Colonic mucosa (tissue), 4 donors: ENCODE measurements at regions not wholly inside any gene's neighbourhood (a gene's known extent, or its start where the extent isn't known, plus 50 kb on each side); places are given as distances from the start of the nearest gene placed in this dataset.
"Not testable (repeated sequence)": the region's sequence is repeated elsewhere in the genome, so short reads cannot be mapped to it uniquely, and the experiment has no call there.

ENCODE experiments used
- DNase-seq: peaks from one replicate; pipeline ENCODE4 v3.0.0-alpha.2; 2020
- H3K27ac ChIP-seq: fragments of 200-600 bp; one replicate; pipeline ENCODE4 v1.8.0; 2021
- H3K27me3 ChIP-seq: fragments of 200-600 bp; one replicate; pipeline ENCODE4 v1.8.0; 2021
- H3K36me3 ChIP-seq: fragments of 200-600 bp; one replicate; pipeline ENCODE4 v1.8.0; 2021
- H3K4me1 ChIP-seq: fragments of 200-600 bp; one replicate; pipeline ENCODE4 v1.8.0; 2021; ENCODE audit warnings: mild to moderate bottlenecking
- H3K4me3 ChIP-seq: fragments of 200-600 bp; one replicate; pipeline ENCODE4 v1.8.0; 2021
- H3K9ac ChIP-seq, 2 donors: one replicate each; pipeline ENCODE4 v1.7.0; 2013; ENCODE audit warnings: control low read depth in 2 of 2, low read depth in 2 of 2, low read length in 2 of 2
- H3K9me3 ChIP-seq: fragments of 200-600 bp; one replicate; pipeline ENCODE4 v1.8.0; 2021
- intact Hi-C: fragments of 100-400 bp; cut with DNase I; formaldehyde crosslinking; loops from one replicate; pipeline ENCODE4 v1.14.1; 2022
- TF ChIP-seq, protein P1 (sequence below): fragments of 200-600 bp; IDR thresholded peaks from one replicate; pipeline ENCODE4 v1.8.0; 2022; ENCODE audit warnings: antibody characterized with exemption, mild to moderate bottlenecking
- donor health status: healthy.
- donor health status: DM: no; HTN: no; CAD: no.
- donor health status: DM: no; HTN: no; CAD: no.

DNA sequence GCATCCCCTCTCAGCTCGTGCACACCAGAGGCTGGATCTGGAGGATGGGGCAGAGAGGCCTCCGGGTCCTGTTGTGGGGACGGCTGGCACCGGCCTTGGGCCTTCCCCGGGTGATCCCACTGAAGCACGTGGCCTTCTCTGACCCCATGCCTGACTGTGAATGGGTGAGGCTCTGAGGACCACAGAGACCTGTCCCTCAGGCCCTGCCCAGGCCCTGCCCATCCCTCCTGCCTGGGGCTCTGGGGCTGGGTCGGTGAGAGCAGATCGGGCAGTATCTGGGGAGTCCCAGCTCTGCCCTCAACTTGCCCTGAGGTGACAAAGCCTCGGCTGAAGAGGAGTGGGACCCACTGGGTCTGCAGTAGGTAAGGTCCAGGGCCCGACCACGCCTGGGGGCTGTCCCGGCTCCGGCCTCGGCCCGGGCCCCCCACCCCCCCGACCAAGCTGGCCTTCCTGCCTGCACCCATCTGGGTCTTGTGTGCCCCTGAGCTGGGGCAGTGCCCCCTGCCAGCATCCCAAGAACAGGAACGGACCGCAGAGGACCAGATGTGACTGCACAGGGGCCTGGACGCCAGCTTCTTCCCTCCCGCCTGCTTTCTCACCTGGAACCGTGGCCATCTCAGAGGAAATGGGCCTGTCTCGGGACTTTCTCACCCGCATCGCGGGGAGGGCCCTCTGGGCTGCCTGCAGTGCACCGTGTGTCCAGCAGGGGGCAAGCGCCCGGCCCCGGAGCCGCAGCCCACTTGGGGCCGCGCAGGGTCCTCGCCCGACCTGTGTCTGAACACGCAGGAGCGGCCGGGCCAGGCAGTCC, 255.9 kb downstream of the PARP8 start:
- H3K27ac ChIP-seq, H3K4me1 ChIP-seq, intact Hi-C loops, H3K9me3 ChIP-seq, H3K9ac ChIP-seq, H3K36me3 ChIP-seq, H3K4me3 ChIP-seq, DNase-seq, H3K27me3 ChIP-seq: not testable (repeated sequence)
- TF ChIP-seq, protein P1, sequence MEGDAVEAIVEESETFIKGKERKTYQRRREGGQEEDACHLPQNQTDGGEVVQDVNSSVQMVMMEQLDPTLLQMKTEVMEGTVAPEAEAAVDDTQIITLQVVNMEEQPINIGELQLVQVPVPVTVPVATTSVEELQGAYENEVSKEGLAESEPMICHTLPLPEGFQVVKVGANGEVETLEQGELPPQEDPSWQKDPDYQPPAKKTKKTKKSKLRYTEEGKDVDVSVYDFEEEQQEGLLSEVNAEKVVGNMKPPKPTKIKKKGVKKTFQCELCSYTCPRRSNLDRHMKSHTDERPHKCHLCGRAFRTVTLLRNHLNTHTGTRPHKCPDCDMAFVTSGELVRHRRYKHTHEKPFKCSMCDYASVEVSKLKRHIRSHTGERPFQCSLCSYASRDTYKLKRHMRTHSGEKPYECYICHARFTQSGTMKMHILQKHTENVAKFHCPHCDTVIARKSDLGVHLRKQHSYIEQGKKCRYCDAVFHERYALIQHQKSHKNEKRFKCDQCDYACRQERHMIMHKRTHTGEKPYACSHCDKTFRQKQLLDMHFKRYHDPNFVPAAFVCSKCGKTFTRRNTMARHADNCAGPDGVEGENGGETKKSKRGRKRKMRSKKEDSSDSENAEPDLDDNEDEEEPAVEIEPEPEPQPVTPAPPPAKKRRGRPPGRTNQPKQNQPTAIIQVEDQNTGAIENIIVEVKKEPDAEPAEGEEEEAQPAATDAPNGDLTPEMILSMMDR = peak; percentile 22

DNA sequence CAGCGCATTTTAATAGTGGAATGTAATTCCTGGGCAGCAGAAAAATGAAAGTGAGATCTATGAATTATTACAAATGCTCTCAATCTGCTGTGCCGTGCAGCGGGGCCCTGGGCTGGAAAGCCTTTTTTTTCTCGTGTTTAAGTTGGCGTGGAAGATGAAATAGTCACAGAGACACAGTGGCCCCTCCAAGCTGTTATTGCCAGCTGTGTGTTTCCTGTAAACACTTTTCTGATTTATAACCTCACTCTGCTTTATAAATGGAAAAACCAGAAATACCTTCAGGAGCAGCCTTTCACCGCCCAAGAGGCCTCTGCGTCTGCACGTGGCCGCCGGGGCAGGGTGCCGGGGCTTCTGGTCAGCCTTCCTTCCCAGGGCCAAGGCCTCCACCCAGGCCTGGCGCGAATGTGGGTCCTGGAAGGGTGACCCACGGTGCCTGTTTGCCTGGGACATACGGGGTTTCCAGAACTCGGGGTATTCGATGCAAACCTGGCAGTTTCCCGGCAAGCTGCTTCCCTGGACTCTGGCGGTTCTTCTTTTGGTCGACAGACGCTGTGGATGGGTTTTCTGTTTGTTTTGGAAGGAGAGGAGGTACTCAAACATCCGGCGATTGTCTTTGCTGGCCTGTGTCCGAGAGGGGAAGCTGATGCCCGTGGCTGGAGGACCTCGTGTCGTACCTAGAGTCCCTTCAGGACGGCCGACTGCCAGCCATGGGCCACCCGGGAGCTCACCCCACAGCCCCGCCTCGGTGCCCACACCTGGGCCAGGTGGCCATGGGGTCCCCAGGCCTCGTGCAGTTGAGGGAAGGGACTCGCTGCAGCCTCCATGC, 256.7 kb downstream of the PARP8 start:
- Histone ChIP-seq H3K9me3 (no peaks in the 10 kb centered on the region), H3K27ac (no peak overlapping the region), H3K4me3 (no peak overlapping the region), H3K36me3 (no peaks in the 10 kb centered on the region), H3K9ac (no peak overlapping the region), H3K4me1 (no peaks in the 10 kb centered on the region), H3K27me3 (no peaks in the 10 kb centered on the region)
- intact Hi-C loops = no loop called here
- TF ChIP-seq, protein P1 = no peak
- no peak for DNase-seq

DNA sequence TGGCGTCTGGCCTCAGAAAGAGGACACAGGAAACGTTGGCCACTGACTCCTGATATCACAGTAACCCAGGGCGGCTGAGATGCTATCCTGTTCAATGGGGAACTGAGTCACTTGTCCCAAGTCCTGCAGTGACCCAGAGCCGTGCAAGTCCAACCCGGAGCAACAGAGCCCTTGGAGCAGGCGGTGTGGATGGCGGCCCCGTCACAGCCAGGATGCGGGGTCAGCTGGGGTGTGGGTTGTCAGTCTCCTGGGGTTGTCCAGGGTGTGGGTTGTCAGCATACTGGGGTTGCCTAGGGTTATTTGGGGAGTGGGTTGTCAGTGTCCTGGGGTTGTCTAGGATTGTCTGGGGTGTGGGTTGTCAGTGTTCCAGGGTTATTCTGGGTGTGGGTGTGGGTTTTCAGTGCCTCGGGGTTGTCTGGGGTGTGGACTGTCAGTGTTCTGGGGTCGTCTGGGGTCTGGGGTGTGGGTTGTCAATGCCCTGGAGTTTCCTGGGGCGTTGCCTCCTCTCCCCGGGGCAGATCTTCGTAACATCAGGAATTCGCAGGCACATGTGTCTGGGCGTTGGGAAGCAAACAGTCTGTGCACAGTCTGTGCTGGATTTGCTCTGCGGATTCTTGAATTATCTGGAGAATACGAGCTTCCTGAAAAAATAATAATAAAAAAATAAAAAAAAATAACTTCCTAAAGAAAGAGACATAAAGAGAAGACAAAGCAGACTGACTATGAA, 257.5 kb downstream of the PARP8 start:
- no peak for DNase-seq
- no peaks in the 10 kb centered on the region for H3K36me3 ChIP-seq
- no peak overlapping the region for H3K27ac ChIP-seq
- H3K9me3 ChIP-seq = no peaks in the 10 kb centered on the region
- no peak overlapping the region for H3K9ac ChIP-seq
- H3K4me3 ChIP-seq = no peak overlapping the region
- TF ChIP-seq, protein P1 = no peak
- intact Hi-C loops = no loop called here
- H3K4me1 ChIP-seq = no peaks in the 10 kb centered on the region
- no peaks in the 10 kb centered on the region for H3K27me3 ChIP-seq

DNA sequence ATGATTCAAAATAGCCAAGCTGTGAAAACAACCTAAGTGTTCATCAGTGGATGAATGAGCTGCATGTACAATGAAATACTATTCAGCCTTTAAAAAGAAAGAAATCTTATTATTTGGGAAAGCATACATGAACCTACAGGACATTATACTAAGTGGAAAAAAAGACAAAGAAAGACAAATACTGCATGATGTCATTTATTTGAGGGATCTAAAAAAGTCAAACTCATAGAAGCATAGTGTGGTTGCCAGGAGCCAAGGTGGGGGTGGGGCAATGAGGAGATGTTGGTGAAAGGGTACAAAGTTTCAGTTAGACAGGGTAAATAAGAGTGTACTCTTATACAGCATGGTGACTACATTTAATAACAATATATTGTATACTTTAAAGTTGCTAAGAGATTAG, 261.5 kb downstream of the PARP8 start:
- Histone ChIP-seq H3K4me3 (no peak overlapping the region), H3K36me3 (no peaks in the 10 kb centered on the region), H3K27ac (no peak overlapping the region), H3K4me1 (no peaks in the 10 kb centered on the region), H3K27me3 (no peaks in the 10 kb centered on the region), H3K9ac (no peak overlapping the region), H3K9me3 (no peaks in the 10 kb centered on the region)
- TF ChIP-seq, protein P1 = no peak
- no peak for DNase-seq
- intact Hi-C loops = no loop called here

DNA sequence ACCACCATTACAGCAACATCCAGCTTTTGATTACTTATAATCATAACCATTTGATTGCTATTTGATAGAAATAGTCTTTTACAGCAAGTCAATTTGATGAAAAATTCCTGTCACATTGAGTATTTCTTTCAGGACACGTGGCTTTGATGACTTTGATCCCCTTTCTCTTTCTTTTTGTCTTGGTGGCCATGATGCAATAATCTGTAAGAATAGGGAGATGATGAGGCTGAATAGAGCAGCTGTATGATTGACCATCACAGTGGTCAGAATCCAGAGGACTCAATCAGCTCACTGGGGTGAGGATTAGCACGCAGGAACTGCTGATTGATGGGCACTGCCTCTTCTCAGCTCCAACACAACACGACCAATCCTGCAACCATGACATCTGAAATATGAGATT, 262.7 kb downstream of the PARP8 start:
- intact Hi-C loops = no loop called here
- TF ChIP-seq, protein P1 = no peak
- no peak overlapping the region for H3K9ac ChIP-seq
- H3K27ac ChIP-seq = no peak overlapping the region
- H3K4me1 ChIP-seq = no peaks in the 10 kb centered on the region
- no peaks in the 10 kb centered on the region for H3K36me3 ChIP-seq
- no peaks in the 10 kb centered on the region for H3K27me3 ChIP-seq
- H3K9me3 ChIP-seq = no peaks in the 10 kb centered on the region
- H3K4me3 ChIP-seq = no peak overlapping the region
- no peak for DNase-seq
